Nephron progenitor cell (in vitro differentiated cells): ENCODE measurements at regions not wholly inside any gene's neighbourhood (a gene's known extent, or its start where the extent isn't known, plus 50 kb on each side); places are given as distances from the start of the nearest gene placed in this dataset.

Source experiments
- DNase-seq: peaks from one replicate; pipeline ENCODE4 v3.0.0; 2021
- H3K27ac Mint-ChIP-seq: 2 replicates; pipeline ENCODE4 v1.8.0; 2021; ENCODE audit warnings: mild to moderate bottlenecking, moderate library complexity, mixed read lengths
- H3K27me3 Mint-ChIP-seq: 2 replicates; pipeline ENCODE4 v1.8.0; 2021; ENCODE audit warnings: mild to moderate bottlenecking, low read depth, mixed read lengths; ENCODE audit not compliant: poor library complexity
- H3K36me3 Mint-ChIP-seq: 2 replicates; pipeline ENCODE4 v1.8.0; 2021; ENCODE audit warnings: low read depth, mixed read lengths
- H3K4me1 Mint-ChIP-seq: 2 replicates; pipeline ENCODE4 v1.8.0; 2021; ENCODE audit warnings: mixed read lengths
- H3K4me3 Mint-ChIP-seq: 2 replicates; pipeline ENCODE4 v1.8.0; 2021; ENCODE audit warnings: mild to moderate bottlenecking, moderate library complexity, mixed read lengths
- H3K9me3 Mint-ChIP-seq: 2 replicates; pipeline ENCODE4 v1.8.0; 2021; ENCODE audit warnings: mild to moderate bottlenecking, moderate library complexity, mixed read lengths
- TF ChIP-seq, protein P1 (sequence below): fragments of 200-600 bp; sonication (generic); IDR thresholded peaks from 2 replicates; pipeline ENCODE4 v1.5.0; 2021; ENCODE audit warnings: antibody characterized with exemption

DNA sequence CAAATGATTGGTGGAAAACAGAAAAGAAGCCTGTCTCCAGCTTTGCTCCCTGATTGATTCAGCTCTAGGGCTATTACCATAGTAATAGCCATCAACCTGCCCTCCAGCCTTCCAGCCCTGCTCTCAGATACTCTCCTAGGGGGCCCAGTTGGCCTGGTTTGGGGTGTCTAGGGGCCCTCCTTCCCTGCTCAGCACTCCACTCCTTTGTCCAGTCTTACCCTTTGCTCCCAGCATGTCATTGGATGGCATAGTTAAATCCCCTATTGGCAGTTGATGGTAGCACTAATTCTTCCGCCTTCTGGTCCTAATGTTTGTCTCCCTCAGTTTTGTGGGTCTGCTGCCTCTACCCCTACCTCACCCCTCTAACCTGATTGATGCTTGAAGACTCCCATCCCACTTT, 175.4 kb upstream of the PELI2 start:
- Mint-ChIP-seq H3K4me1 (no peaks in the 10 kb centered on the region), H3K4me3 (no peak overlapping the region), H3K9me3 (no peaks in the 10 kb centered on the region), H3K27me3 (peaks cover 4% of the 10 kb centered on the region), H3K27ac (no peak overlapping the region), H3K36me3 (no peaks in the 10 kb centered on the region)
- DNase-seq = no peak
- TF ChIP-seq, protein P1, sequence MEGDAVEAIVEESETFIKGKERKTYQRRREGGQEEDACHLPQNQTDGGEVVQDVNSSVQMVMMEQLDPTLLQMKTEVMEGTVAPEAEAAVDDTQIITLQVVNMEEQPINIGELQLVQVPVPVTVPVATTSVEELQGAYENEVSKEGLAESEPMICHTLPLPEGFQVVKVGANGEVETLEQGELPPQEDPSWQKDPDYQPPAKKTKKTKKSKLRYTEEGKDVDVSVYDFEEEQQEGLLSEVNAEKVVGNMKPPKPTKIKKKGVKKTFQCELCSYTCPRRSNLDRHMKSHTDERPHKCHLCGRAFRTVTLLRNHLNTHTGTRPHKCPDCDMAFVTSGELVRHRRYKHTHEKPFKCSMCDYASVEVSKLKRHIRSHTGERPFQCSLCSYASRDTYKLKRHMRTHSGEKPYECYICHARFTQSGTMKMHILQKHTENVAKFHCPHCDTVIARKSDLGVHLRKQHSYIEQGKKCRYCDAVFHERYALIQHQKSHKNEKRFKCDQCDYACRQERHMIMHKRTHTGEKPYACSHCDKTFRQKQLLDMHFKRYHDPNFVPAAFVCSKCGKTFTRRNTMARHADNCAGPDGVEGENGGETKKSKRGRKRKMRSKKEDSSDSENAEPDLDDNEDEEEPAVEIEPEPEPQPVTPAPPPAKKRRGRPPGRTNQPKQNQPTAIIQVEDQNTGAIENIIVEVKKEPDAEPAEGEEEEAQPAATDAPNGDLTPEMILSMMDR = no peak

DNA sequence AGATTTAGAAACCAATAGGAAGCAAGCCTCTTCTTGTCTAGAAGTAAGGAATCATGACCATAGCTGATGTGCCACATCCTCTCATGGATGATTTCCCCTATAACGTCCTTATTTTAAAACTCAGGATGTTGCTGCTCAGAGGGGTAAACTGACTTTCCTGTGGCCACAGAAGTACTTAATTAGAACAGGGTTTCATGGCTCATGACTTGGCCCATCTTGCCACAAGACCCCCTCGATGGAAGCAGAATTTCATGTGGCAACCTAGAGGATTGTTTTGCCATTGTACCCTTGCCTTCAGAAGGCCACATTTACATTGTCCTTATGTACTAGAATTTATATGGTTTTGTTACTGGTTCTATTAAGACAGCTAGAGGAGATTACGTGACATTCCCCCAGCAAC, 173.5 kb upstream of the PELI2 start:
- H3K27me3 Mint-ChIP-seq = peaks cover 4% of the 10 kb centered on the region
- no peaks in the 10 kb centered on the region for H3K4me1 Mint-ChIP-seq
- TF ChIP-seq, protein P1 = no peak
- H3K9me3 Mint-ChIP-seq = peaks cover under 1% of the 10 kb centered on the region
- H3K4me3 Mint-ChIP-seq = no peak overlapping the region
- DNase-seq = no peak
- no peaks in the 10 kb centered on the region for H3K36me3 Mint-ChIP-seq
- no peak overlapping the region for H3K27ac Mint-ChIP-seq

DNA sequence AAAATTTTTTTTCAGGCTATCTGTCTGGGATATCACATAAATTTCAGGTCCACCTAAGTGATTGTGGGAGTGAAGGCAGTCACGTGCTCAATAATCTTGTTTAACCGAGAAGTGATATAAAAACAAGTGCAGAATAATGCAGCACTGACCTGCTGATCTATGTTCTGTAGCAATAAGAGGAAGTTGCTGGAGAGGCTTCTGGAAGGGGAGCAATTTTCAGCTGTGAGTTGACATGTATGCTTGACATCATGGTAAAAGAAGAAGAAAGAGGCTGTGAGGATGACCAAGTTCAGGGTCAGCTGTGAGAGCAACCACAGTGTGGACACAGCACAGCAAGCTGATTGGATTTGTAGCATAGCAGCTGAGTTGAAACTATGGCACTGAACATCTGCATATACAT, 172.0 kb upstream of the PELI2 start:
- Mint-ChIP-seq H3K36me3 (no peaks in the 10 kb centered on the region), H3K4me3 (no peak overlapping the region), H3K27me3 (no peaks in the 10 kb centered on the region), H3K9me3 (peaks cover 3% of the 10 kb centered on the region), H3K4me1 (no peaks in the 10 kb centered on the region), H3K27ac (no peak overlapping the region)
- TF ChIP-seq, protein P1 = no peak
- DNase-seq = no peak

- no peaks in the 10 kb centered on the region for H3K4me1 Mint-ChIP-seq
- no peaks in the 10 kb centered on the region for H3K27me3 Mint-ChIP-seq
- H3K4me3 Mint-ChIP-seq = no peak overlapping the region
- peaks cover 3% of the 10 kb centered on the region for H3K9me3 Mint-ChIP-seq
- no peak for DNase-seq
- H3K27ac Mint-ChIP-seq = no peak overlapping the region
- H3K36me3 Mint-ChIP-seq = no peaks in the 10 kb centered on the region
- TF ChIP-seq, protein P1 = no peak
Observed at GRCh38 chr14:55948399-55948798, 169.8 kb upstream of the PELI2 start.

GRCh38 chr14:55949708-55950107, 168.5 kb upstream of the PELI2 start:
- Mint-ChIP-seq H3K4me1 (no peaks in the 10 kb centered on the region), H3K27me3 (no peaks in the 10 kb centered on the region), H3K36me3 (no peaks in the 10 kb centered on the region), H3K27ac (no peak overlapping the region), H3K4me3 (no peak overlapping the region), H3K9me3 (peaks cover 3% of the 10 kb centered on the region)
- no peak for DNase-seq
- TF ChIP-seq, protein P1 = no peak

DNA sequence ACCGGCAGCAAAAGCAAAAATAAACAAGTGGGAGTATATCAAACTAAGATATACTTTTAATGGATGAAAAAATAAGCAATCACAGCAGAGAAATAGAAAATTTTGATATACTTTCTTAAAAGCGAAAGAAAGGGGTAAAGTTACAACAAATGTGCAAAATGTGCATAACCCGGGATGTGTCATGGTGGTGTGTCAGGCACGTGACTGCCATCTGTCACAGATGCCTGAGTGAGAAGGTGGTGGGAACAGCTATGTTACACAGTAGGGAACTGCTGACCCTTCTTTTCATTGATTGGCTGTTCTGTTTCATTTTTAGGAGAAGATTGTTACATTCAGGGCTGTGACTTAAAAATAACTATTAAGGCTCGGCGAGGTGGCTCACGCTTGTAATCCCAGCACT, 168.1 kb upstream of the PELI2 start:
- Mint-ChIP-seq H3K36me3 (no peaks in the 10 kb centered on the region), H3K27ac (no peak overlapping the region), H3K27me3 (peaks cover 2% of the 10 kb centered on the region), H3K4me1 (no peaks in the 10 kb centered on the region), H3K9me3 (peaks cover 3% of the 10 kb centered on the region), H3K4me3 (no peak overlapping the region)
- TF ChIP-seq, protein P1 = no peak
- no peak for DNase-seq
